HepG2 (cell line): ENCODE measurements at regions not wholly inside any gene's neighbourhood (a gene's known extent, or its start where the extent isn't known, plus 50 kb on each side); places are given as distances from the start of the nearest gene placed in this dataset.

Source experiments
- ATAC-seq: fragments of 200-7000 bp; cut with Tn5 transposase; 3 replicates; pipeline ENCODE4 v1.9.1; 2020; ENCODE audit warnings: mild to moderate bottlenecking, moderate library complexity
- BruUV-seq: library from RNA; stranded (reverse); fragments of 400-500 nt; replicated peaks from 2 replicates; lab custom pipeline; 2021; lab: Mats Ljungman, UMichigan
- CTCF ChIA-PET: fragments of 300-600 bp; formaldehyde crosslinking; extraction: SDS; loops from one replicate; lab custom pipeline; 2021; ENCODE audit warnings: low total read pairs, inconsistent platforms, low intra/inter-chr PET ratio; lab: Yijun Ruan, JAX
- POLR2A ChIA-PET: fragments of 350-600 bp; sonication (Branson Sonifier 250); formaldehyde crosslinking; loops from one replicate; lab custom pipeline; 2020; ENCODE audit warnings: antibody characterized with exemption, inconsistent platforms; lab: Yijun Ruan, JAX
- DNase-seq: peaks from one replicate; pipeline ENCODE4 v3.0.0-alpha.2; 2015; ENCODE audit warnings: low spot score
- FAIRE-seq: peaks from 3 replicates; lab custom pipeline; 2011; peaks lifted over from hg19 to GRCh38; lab: Jason Lieb, UNC
- H2AFZ ChIP-seq: one replicate; pipeline ENCODE4 v1.6.1; 2011; ENCODE audit warnings: low read length, inconsistent platforms
- H3K27ac ChIP-seq: fragments of 300-600 bp; 3 replicates; pipeline ENCODE4 v1.8.0; 2011; ENCODE audit warnings: mixed run types, mild to moderate bottlenecking, mixed read lengths, low read length, inconsistent platforms; ENCODE audit not compliant: insufficient read depth; ENCODE audit errors: extremely low read length
- H3K27me3 ChIP-seq, 2 experiments: fragments of 200-600 bp in 1 of 2; 2 replicates in 1 of 2; 3 replicates in 1 of 2; pipeline versions ENCODE4 v1.6.0 to v1.8.0; 2011; ENCODE audit warnings: low read length in 2 of 2, mild to moderate bottlenecking in 2 of 2, moderate library complexity in 2 of 2, inconsistent platforms in 1 of 2; ENCODE audit not compliant: insufficient read depth in 2 of 2, control insufficient read depth in 1 of 2
- H3K36me3 ChIP-seq, 2 experiments: fragments of 200-600 bp in 1 of 2; replicated peaks in 1 of 2; 2 replicates in 1 of 2; 3 replicates in 1 of 2; pipeline versions ENCODE4 v1.5.1 to v1.8.0; 2011; ENCODE audit warnings: low read length in 2 of 2, inconsistent platforms in 1 of 2; ENCODE audit not compliant: insufficient read depth in 2 of 2, control insufficient read depth in 1 of 2
- H3K4me1 ChIP-seq: 2 replicates; pipeline ENCODE4 v1.5.1; 2012; ENCODE audit warnings: low read length, inconsistent platforms; ENCODE audit not compliant: insufficient read depth
- H3K4me2 ChIP-seq: 2 replicates; pipeline ENCODE4 v1.6.0; 2011; ENCODE audit warnings: low read depth, low read length, inconsistent platforms
- H3K4me3 ChIP-seq, 3 experiments: fragments of 200-600 bp in 1 of 3; sonication (generic), shearing (Covaris generic) in 1 of 3; replicated peaks in 1 of 3; 2 replicates each; pipeline ENCODE4 v1.5.1; 2011 to 2016; ENCODE audit warnings: low read length in 3 of 3, inconsistent platforms in 2 of 3, low read depth in 2 of 3, mild to moderate bottlenecking in 2 of 3, control low read depth in 1 of 3, mixed read lengths in 1 of 3; ENCODE audit not compliant: insufficient read depth in 1 of 3
- H3K79me2 ChIP-seq: one replicate; pipeline ENCODE4 v1.6.1; 2011; ENCODE audit warnings: low read length, inconsistent platforms; ENCODE audit not compliant: insufficient read depth
- H3K9ac ChIP-seq: 2 replicates; pipeline ENCODE4 v1.6.0; 2011; ENCODE audit warnings: mild to moderate bottlenecking, low read depth, low read length, inconsistent platforms; ENCODE audit not compliant: insufficient read depth
- H3K9me3 ChIP-seq: 2 replicates; pipeline ENCODE4 v1.5.1; 2012; ENCODE audit warnings: mild to moderate bottlenecking, low read length
- H4K20me1 ChIP-seq: 2 replicates; pipeline ENCODE4 v1.6.0; 2011; ENCODE audit warnings: inconsistent platforms, mild to moderate bottlenecking, low read length, moderate library complexity; ENCODE audit not compliant: insufficient read depth
- AHR ChIP-seq: IDR thresholded peaks from 2 replicates; pipeline ENCODE4 v1.6.1; 2018; ENCODE audit warnings: missing genetic modification reagents, missing compliant biosample characterization
- BCL6 ChIP-seq: IDR thresholded peaks from 2 replicates; pipeline ENCODE4 v1.6.1; 2016; ENCODE audit warnings: missing genetic modification reagents, missing compliant biosample characterization
- BHLHE40 ChIP-seq: IDR thresholded peaks from 2 replicates; pipeline ENCODE4 v1.6.1; 2011; ENCODE audit warnings: low read length, improper control_type of control experiment
- CREBL2 ChIP-seq: sonication (generic); formaldehyde crosslinking; IDR thresholded peaks from 2 replicates; pipeline ENCODE4 v1.8.1; 2023; ENCODE audit warnings: missing genetic modification reagents, mild to moderate bottlenecking, borderline replicate concordance
- HNF4G ChIP-seq, 2 experiments: sonication (generic) in 1 of 2; formaldehyde crosslinking in 1 of 2; IDR thresholded peaks; 2 replicates each; pipeline versions ENCODE4 v1.4.0 to v1.6.1; 2011 to 2020; ENCODE audit warnings: borderline replicate concordance in 2 of 2, low read depth in 2 of 2, mild to moderate bottlenecking in 2 of 2, low read length in 1 of 2, missing genetic modification reagents in 1 of 2, moderate library complexity in 1 of 2
- IRX3 ChIP-seq: sonication (generic); formaldehyde crosslinking; IDR thresholded peaks from 2 replicates; pipeline ENCODE4 v1.8.1; 2023; ENCODE audit warnings: mild to moderate bottlenecking, low read depth, missing genetic modification reagents, borderline replicate concordance
- JARID2 ChIP-seq: sonication (generic); formaldehyde crosslinking; IDR thresholded peaks from 2 replicates; pipeline ENCODE4 v1.8.1; 2023; ENCODE audit warnings: missing genetic modification reagents, inconsistent platforms; ENCODE audit not compliant: insufficient replicate concordance
- NFIB ChIP-seq: sonication (generic); formaldehyde crosslinking; IDR thresholded peaks from 2 replicates; pipeline ENCODE4 v1.9.0; 2021; ENCODE audit warnings: missing genetic modification reagents, mild to moderate bottlenecking, borderline replicate concordance
- NR0B2 ChIP-seq: sonication (generic); formaldehyde crosslinking; IDR thresholded peaks from 2 replicates; pipeline ENCODE4 v1.4.0; 2020; ENCODE audit warnings: mild to moderate bottlenecking, missing genetic modification reagents
- PAWR ChIP-seq: sonication (generic); formaldehyde crosslinking; IDR thresholded peaks from 2 replicates; pipeline ENCODE4 v1.4.0; 2020; ENCODE audit warnings: missing genetic modification reagents, mild to moderate bottlenecking, borderline replicate concordance
- RORA ChIP-seq: sonication (generic); formaldehyde crosslinking; IDR thresholded peaks from 2 replicates; pipeline ENCODE4 v1.5.0; 2020; ENCODE audit warnings: mild to moderate bottlenecking, missing genetic modification reagents, moderate library complexity
- SIN3A ChIP-seq: IDR thresholded peaks from 2 replicates; pipeline ENCODE4 v1.6.1; 2011; ENCODE audit warnings: low read depth, mild to moderate bottlenecking, control low read depth, low read length, borderline replicate concordance
- SOX6 ChIP-seq, 2 experiments: fragments of 450-650 bp in 1 of 2; sonication (generic) in 1 of 2; formaldehyde crosslinking in 1 of 2; IDR thresholded peaks; 2 replicates each; pipeline versions ENCODE4 v1.4.0 to v1.6.1; 2017 to 2020; ENCODE audit warnings: antibody characterized with exemption in 1 of 2, mild to moderate bottlenecking in 1 of 2, missing genetic modification reagents in 1 of 2
- SP140L ChIP-seq: sonication (generic); formaldehyde crosslinking; IDR thresholded peaks from 2 replicates; pipeline ENCODE4 v1.4.0; 2020; ENCODE audit warnings: missing genetic modification reagents, borderline replicate concordance
- TRIM22 ChIP-seq: fragments of 450-650 bp; IDR thresholded peaks from 2 replicates; pipeline ENCODE4 v1.6.1; 2017
- ZNF136 ChIP-seq: sonication (generic); formaldehyde crosslinking; IDR thresholded peaks from 2 replicates; pipeline ENCODE4 v1.8.1; 2022; ENCODE audit warnings: low read depth, mild to moderate bottlenecking, moderate library complexity, missing genetic modification reagents
- ZNF138 ChIP-seq: sonication (generic); formaldehyde crosslinking; IDR thresholded peaks from 2 replicates; pipeline ENCODE4 v1.5.0; 2020; ENCODE audit warnings: mild to moderate bottlenecking, low read depth, missing genetic modification reagents
- ZNF776 ChIP-seq: sonication (generic); formaldehyde crosslinking; IDR thresholded peaks from 2 replicates; pipeline ENCODE4 v1.4.0; 2020; ENCODE audit warnings: mild to moderate bottlenecking, missing genetic modification reagents
- ZSCAN22 ChIP-seq: sonication (generic); formaldehyde crosslinking; IDR thresholded peaks from 2 replicates; pipeline ENCODE4 v1.4.0; 2020; ENCODE audit warnings: mild to moderate bottlenecking, missing genetic modification reagents
- WGBS: methylation state at CpG from one replicate; pipeline ENCODE4 v1.1.6; 2017; ENCODE audit warnings: low lambda C conversion rate; 5-methylcytosine and 5-hydroxymethylcytosine counted together
- in situ Hi-C: cut with HindIII; loops from 2 replicates; pipeline ENCODE4 v1.10.0; 2017; ENCODE audit warnings: low pct_unique_long_range_greater_than_20kb; ENCODE audit not compliant: extremely low pct_ligation_motif_present
- intact Hi-C: fragments of 100-400 bp; cut with micrococcal nuclease; formaldehyde crosslinking; loops from one replicate; pipeline ENCODE4 v1.10.0; 2022; ENCODE audit not compliant: unreplicated experiment

- H3K4me1 ChIP-seq = no peaks in the 10 kb centered on the region
- 4% methylated on average over 2 of the region's 2 CpGs for WGBS
- no peak for FAIRE-seq
- H3K79me2 ChIP-seq = no peaks in the 10 kb centered on the region
- in situ Hi-C loops = no loop called here
- no peak overlapping the region for H3K9ac ChIP-seq
- no peak for DNase-seq
- H3K4me2 ChIP-seq = no peak overlapping the region
- POLR2A ChIA-PET = no interaction called here
- H3K4me3 ChIP-seq = no peak overlapping the region
- BruUV-seq = no TSS peak
- no peak overlapping the region for H2AFZ ChIP-seq
- H3K36me3 ChIP-seq = no peaks in the 10 kb centered on the region
- ATAC-seq = no peak
- no peak for TF ChIP-seq HNF4G (IDR thresholded peaks at IDR 0.05; ENCODE audit: borderline replicate concordance, low read depth, low read length)
- no peak for TF ChIP-seq HNF4G (CRISPR knock-in tag; IDR thresholded peaks at IDR 0.05; ENCODE audit: borderline replicate concordance, low read depth)
- TF ChIP-seq AHR (CRISPR knock-in tag) = no peak
- TF ChIP-seq IRX3 (CRISPR knock-in tag) = no peak
- TF ChIP-seq BCL6 = no peak
- TF ChIP-seq ZNF138 (CRISPR knock-in tag) = no peak
- no peak for TF ChIP-seq SP140L (CRISPR knock-in tag)
- TF ChIP-seq NFIB (CRISPR knock-in tag) = no peak
- TF ChIP-seq SIN3A = no peak
- no peak for TF ChIP-seq RORA
- no peak for TF ChIP-seq ZSCAN22 (CRISPR knock-in tag)
- TF ChIP-seq JARID2 (CRISPR knock-in tag) = no peak
- no peak for TF ChIP-seq ZNF136 (CRISPR knock-in tag)
- TF ChIP-seq SOX6 (IDR thresholded peaks at IDR 0.05) = no peak
- TF ChIP-seq SOX6 (CRISPR knock-in tag; IDR thresholded peaks at IDR 0.05) = no peak
- TF ChIP-seq TRIM22 = no peak
- no peak for TF ChIP-seq ZNF776 (CRISPR knock-in tag)
- no peak for TF ChIP-seq PAWR
- no peak for TF ChIP-seq CREBL2 (CRISPR knock-in tag)
- no peak for TF ChIP-seq NR0B2 (CRISPR knock-in tag)
- TF ChIP-seq BHLHE40 = no peak
- TF ChIP-seq, all 625 proteins: peak for 0
- intact Hi-C loops = no loop called here
- H3K9me3 ChIP-seq = peaks cover 40% of the 10 kb centered on the region
- no peak overlapping the region for H3K27ac ChIP-seq
- no peaks in the 10 kb centered on the region for H4K20me1 ChIP-seq
- no peaks in the 10 kb centered on the region for H3K27me3 ChIP-seq
- CTCF ChIA-PET = no interaction called here
Observed at GRCh38 chr14:48350971-48351370, 675.6 kb upstream of the MDGA2 start.
